ENCODE measurements at regions not wholly inside any gene's neighbourhood (a gene's known extent, or its start where the extent isn't known, plus 50 kb on each side); places are given as distances from the start of the nearest gene placed in this dataset.

GRCh38 chr7:35536396-35536826 is 158.5 kb downstream of the HERPUD2 start:
- TF ChIP-seq TRIM28 (IDR thresholded peaks at IDR 0.05): no peak
- TF ChIP-seq SRSF3 (IDR thresholded peaks at IDR 0.05; ENCODE audit: insufficient read depth, low read length): no peak
- TF ChIP-seq BCLAF1 (IDR thresholded peaks at IDR 0.05; ENCODE audit: borderline replicate concordance in 1 of 2, control insufficient read depth in 1 of 2, low read depth in 2 of 2, low read length in 1 of 2): no peak
- no peak for TF ChIP-seq SMAD2 (IDR thresholded peaks at IDR 0.05; ENCODE audit: low read depth, low read length)
- no peak for TF ChIP-seq ZNF263 (CRISPR knock-in tag; IDR thresholded peaks at IDR 0.05; ENCODE audit: borderline replicate concordance)
- no peak for TF ChIP-seq CBX2 (IDR thresholded peaks at IDR 0.05; ENCODE audit: insufficient read depth, low read length, poor library complexity, severe bottlenecking)
- TF ChIP-seq ZC3H11A (IDR thresholded peaks at IDR 0.05; ENCODE audit: low read depth, low read length): no peak
- TF ChIP-seq ATF2 (CRISPR knock-in tag; IDR thresholded peaks at IDR 0.05): no peak
- TF ChIP-seq ZSCAN29 (IDR thresholded peaks at IDR 0.05): no peak
- TF ChIP-seq POLR2G (IDR thresholded peaks at IDR 0.05; ENCODE audit: low read depth, low read length): no peak
- TF ChIP-seq TGIF2 (CRISPR knock-in tag; IDR thresholded peaks at IDR 0.05): no peak
- TF ChIP-seq XRCC4 (IDR thresholded peaks at IDR 0.05; ENCODE audit: extremely low read depth, insufficient read depth, insufficient read length): no peak
- TF ChIP-seq MYBL2 (IDR thresholded peaks at IDR 0.05; ENCODE audit: low read depth): no peak
- no peak for TF ChIP-seq MYBL2 (CRISPR knock-in tag; IDR thresholded peaks at IDR 0.05; ENCODE audit: borderline replicate concordance)
- H3K27ac ChIP-seq (ENCODE audit: extremely low read depth, low read depth, low read length): no peak overlapping the region
- H3K4me3 ChIP-seq: no peak overlapping the region
- peaks cover 9 to 25% of the 10 kb centered on the region in 2 experiments; a peak in 4 of 5 replicates for H3K27me3 ChIP-seq (ENCODE audit: control insufficient read depth in 2 of 2, insufficient read depth in 2 of 2, low read length in 2 of 2)
- H3K9ac ChIP-seq (ENCODE audit: insufficient read depth in 1 of 2, low read depth in 2 of 2, low read length in 2 of 2): no peak overlapping the region
- no TSS peak for BruUV-seq (replicated peaks)
- ChIA-PET POLR2A (no interaction called here), CTCF (ENCODE audit: low intra/inter-chr PET ratio) (no interaction called here)
- ATAC-seq: no peak
- intact Hi-C loops (cut with micrococcal nuclease) (loop anchor here (5.0 kb wide), 3 partner anchors 86 to 464 kb away; no protein-coding TSS in a partner anchor), in situ Hi-C loops (cut with MboI) (loop anchor here (25.0 kb wide), 1 partner anchor 474 kb away; no protein-coding TSS in a partner anchor)
- no peak overlapping the region for H2AFZ ChIP-seq (ENCODE audit: low read depth, low read length)
- no peaks in the 10 kb centered on the region for H3K79me2 ChIP-seq (ENCODE audit: control insufficient read depth, insufficient read depth, low read length)
- H3K9me3 ChIP-seq (replicated peaks; ENCODE audit: control insufficient read depth, insufficient read depth, low read depth, low read length): no peaks in the 10 kb centered on the region
- DNase-seq (ENCODE audit: extremely low read depth in 1 of 4, low spot score in 3 of 4): no peak
- no peaks in the 10 kb centered on the region for H4K20me1 ChIP-seq (replicated peaks; ENCODE audit: control insufficient read depth, insufficient read depth, low read length)
- no peaks in the 10 kb centered on the region for H3K36me3 ChIP-seq (ENCODE audit: control insufficient read depth, insufficient read depth, low read length)
- no peaks in the 10 kb centered on the region for H3K9me1 ChIP-seq (ENCODE audit: control insufficient read depth, insufficient read depth, low read length)
- WGBS (ENCODE audit: insufficient coverage, low coverage, missing lambda C conversion rate): 34% methylated on average over 11 of the region's 11 CpGs
- FAIRE-seq: no peak
- no peak overlapping the region for H3K4me2 ChIP-seq (ENCODE audit: insufficient read depth, low read length)
- H3K4me1 ChIP-seq (replicated peaks in 1 of 2; ENCODE audit: control insufficient read depth in 2 of 2, insufficient read depth in 2 of 2, low read length in 2 of 2): peaks cover 0 to 5% of the 10 kb centered on the region in 2 experiments; a peak in 1 of 5 replicates
